ENCODE measurements at regions not wholly inside any gene's neighbourhood (a gene's known extent, or its start where the extent isn't known, plus 50 kb on each side); places are given as distances from the start of the nearest gene placed in this dataset.
"Not testable (repeated sequence)": the region's sequence is repeated elsewhere in the genome, so short reads cannot be mapped to it uniquely, and the experiment has no call there.

- DNase-seq = no peak
Observed at GRCh38 chr3:70647094-70647493, 334.7 kb upstream of the MDFIC2 start.

- no peak for DNase-seq
Observed at GRCh38 chr3:70646635-70647034, 334.2 kb upstream of the MDFIC2 start.

- no peak for DNase-seq
Observed at GRCh38 chr3:70640481-70640880, 328.0 kb upstream of the MDFIC2 start.

GRCh38 chr3:70635301-70635700 lies 322.9 kb upstream of the MDFIC2 start:
- DNase-seq = no peak

GRCh38 chr3:70631716-70632307 lies 319.4 kb upstream of the MDFIC2 start:
- no peak for DNase-seq

- DNase-seq = no peak
Observed at GRCh38 chr3:70621451-70621850, 309.0 kb upstream of the MDFIC2 start.

- no peak for DNase-seq
Observed at GRCh38 chr3:70620956-70621355, 308.5 kb upstream of the MDFIC2 start.

- no peak for DNase-seq
Observed at GRCh38 chr3:70620367-70620766, 307.9 kb upstream of the MDFIC2 start.

- DNase-seq = no peak
Observed at GRCh38 chr3:70618151-70618550, 305.7 kb upstream of the MDFIC2 start.

- DNase-seq = not testable (repeated sequence)
Observed at GRCh38 chr3:70617349-70617748, 304.9 kb upstream of the MDFIC2 start.

GRCh38 chr3:70615286-70615685 lies 302.8 kb upstream of the MDFIC2 start:
- no peak for DNase-seq

GRCh38 chr3:70614111-70614510 lies 301.7 kb upstream of the MDFIC2 start:
- DNase-seq = no peak

GRCh38 chr3:70612920-70613319 lies 300.5 kb upstream of the MDFIC2 start:
- DNase-seq = no peak

- DNase-seq = not testable (repeated sequence)
Observed at GRCh38 chr3:70611667-70612277, 299.3 kb upstream of the MDFIC2 start.

GRCh38 chr3:70608434-70608833 lies 296.0 kb upstream of the MDFIC2 start:
- no peak for DNase-seq

- no peak for DNase-seq
Observed at GRCh38 chr3:70607469-70607868, 295.0 kb upstream of the MDFIC2 start.

GRCh38 chr3:70606018-70606417 lies 293.6 kb upstream of the MDFIC2 start:
- no peak for DNase-seq

GRCh38 chr3:70603103-70603502 lies 290.7 kb upstream of the MDFIC2 start:
- no peak for DNase-seq

GRCh38 chr3:70597312-70597711 lies 284.9 kb upstream of the MDFIC2 start:
- no peak for DNase-seq

- no peak for DNase-seq
Observed at GRCh38 chr3:70583682-70584081, 271.2 kb upstream of the MDFIC2 start.

- DNase-seq = no peak
Observed at GRCh38 chr3:70582803-70583202, 270.4 kb upstream of the MDFIC2 start.

GRCh38 chr3:70580021-70580420 lies 267.6 kb upstream of the MDFIC2 start:
- no peak for DNase-seq

- DNase-seq = no peak
Observed at GRCh38 chr3:70571696-70572095, 259.3 kb upstream of the MDFIC2 start.

GRCh38 chr3:70570584-70570983 lies 258.1 kb upstream of the MDFIC2 start:
- DNase-seq = no peak
